Aorta (tissue), 5 donors: ENCODE measurements at regions not wholly inside any gene's neighbourhood (a gene's known extent, or its start where the extent isn't known, plus 50 kb on each side); places are given as distances from the start of the nearest gene placed in this dataset.

Experiments used
- ATAC-seq: fragments of 200-7000 bp; cut with Tn5 transposase; one replicate; pipeline ENCODE4 v1.9.1; 2022; ENCODE audit warnings: moderate library complexity; ENCODE audit not compliant: low FRiP score
- DNase-seq, 2 donors: peaks; one replicate each; pipeline ENCODE4 v3.0.0-alpha.2; 2020
- H3K27ac ChIP-seq, 2 donors: one replicate each; pipeline ENCODE4 v1.5.1; 2013; ENCODE audit warnings: low read length in 2 of 2, mild to moderate bottlenecking in 2 of 2, moderate library complexity in 2 of 2, control low read depth in 1 of 2, inconsistent platforms in 1 of 2, low read depth in 1 of 2
- H3K27me3 ChIP-seq, 2 donors: one replicate each; pipeline ENCODE4 v1.6.1; 2013; ENCODE audit warnings: control low read depth in 1 of 2, low read length in 1 of 2, mild to moderate bottlenecking in 1 of 2, moderate library complexity in 1 of 2; ENCODE audit not compliant: insufficient read depth in 2 of 2, control insufficient read depth in 1 of 2
- H3K36me3 ChIP-seq, 2 donors: one replicate each; pipeline ENCODE4 v1.6.1; 2013; ENCODE audit warnings: control low read depth in 1 of 2, low read length in 1 of 2, mild to moderate bottlenecking in 1 of 2; ENCODE audit not compliant: insufficient read depth in 2 of 2, control insufficient read depth in 1 of 2
- H3K4me1 ChIP-seq, 2 donors: one replicate each; pipeline ENCODE4 v1.6.1; 2013; ENCODE audit warnings: low read length in 2 of 2, control low read depth in 1 of 2, mild to moderate bottlenecking in 1 of 2, moderate library complexity in 1 of 2; ENCODE audit not compliant: insufficient read depth in 2 of 2, control insufficient read depth in 1 of 2
- H3K4me3 ChIP-seq, 2 donors: one replicate each; pipeline ENCODE4 v1.5.1; 2013; ENCODE audit warnings: low read length in 2 of 2, control low read depth in 1 of 2, mild to moderate bottlenecking in 1 of 2
- H3K9me3 ChIP-seq: one replicate; pipeline ENCODE4 v1.6.1; 2013; ENCODE audit warnings: mild to moderate bottlenecking, low read length; ENCODE audit not compliant: control insufficient read depth
- WGBS, 2 donors: extraction: QIAGEN DNeasy Blood & Tissue Kit; methylation state at CpG; one replicate each; pipeline ENCODE4 v1.1.7; 2013; 5-methylcytosine and 5-hydroxymethylcytosine counted together
- intact Hi-C, 2 donors: fragments of 100-400 bp; cut with DNase I; formaldehyde crosslinking; loops; one replicate each; pipeline versions ENCODE4 v1.14.2 to v1.15.0; 2022
- donor health status: healthy with polysubstance abuse.
- donor health status: Bipolar disorder and iron deficiency.
- donor health status: DM: no; HTN: no; CAD: no.
- donor health status: DM: no; HTN: no; CAD: no.
- donor health status: DM: yes; HTN: yes; CAD: no.

GRCh38 chr6:6395581-6396197 is 75.2 kb upstream of the F13A1 start:
- Histone ChIP-seq H3K4me3 (no peak overlapping the region), H3K4me1 (no peaks in the 10 kb centered on the region), H3K36me3 (no peaks in the 10 kb centered on the region), H3K9me3 (no peaks in the 10 kb centered on the region), H3K27ac (no peak overlapping the region), H3K27me3 (no peaks in the 10 kb centered on the region)
- ATAC-seq (no peak), DNase-seq (peak in 1 of 2 donors; percentile 57)
- WGBS, 2 donors, result 21 to 22% methylated on average over 5 of the region's 5 CpGs
- intact Hi-C loops, result no loop called here

- no peak overlapping the region for H3K27ac ChIP-seq
- no peaks in the 10 kb centered on the region for H3K36me3 ChIP-seq
- no peaks in the 10 kb centered on the region for H3K4me1 ChIP-seq
- no peak overlapping the region for H3K4me3 ChIP-seq
- no peaks in the 10 kb centered on the region for H3K27me3 ChIP-seq
- DNase-seq (no peak), ATAC-seq (no peak)
- H3K9me3 ChIP-seq, result no peaks in the 10 kb centered on the region
- WGBS, 2 donors, result 85 to 92% methylated on average over 5 of the region's 5 CpGs
- intact Hi-C loops, result no loop called here
These were observed 77.4 kb upstream of the F13A1 start for GRCh38 chr6:6397842-6398241.

- H3K9me3 ChIP-seq, result no peaks in the 10 kb centered on the region
- intact Hi-C loops, result no loop called here
- no peaks in the 10 kb centered on the region for H3K36me3 ChIP-seq
- no peak overlapping the region for H3K27ac ChIP-seq
- no peak overlapping the region for H3K4me3 ChIP-seq
- DNase-seq, result no peak
- ATAC-seq, result no peak
- H3K27me3 ChIP-seq, result no peaks in the 10 kb centered on the region
- WGBS, 2 donors, result 41 to 69% methylated on average over 2 of the region's 2 CpGs
- no peaks in the 10 kb centered on the region for H3K4me1 ChIP-seq
These were observed 79.1 kb upstream of the F13A1 start for GRCh38 chr6:6399568-6399967.

DNA sequence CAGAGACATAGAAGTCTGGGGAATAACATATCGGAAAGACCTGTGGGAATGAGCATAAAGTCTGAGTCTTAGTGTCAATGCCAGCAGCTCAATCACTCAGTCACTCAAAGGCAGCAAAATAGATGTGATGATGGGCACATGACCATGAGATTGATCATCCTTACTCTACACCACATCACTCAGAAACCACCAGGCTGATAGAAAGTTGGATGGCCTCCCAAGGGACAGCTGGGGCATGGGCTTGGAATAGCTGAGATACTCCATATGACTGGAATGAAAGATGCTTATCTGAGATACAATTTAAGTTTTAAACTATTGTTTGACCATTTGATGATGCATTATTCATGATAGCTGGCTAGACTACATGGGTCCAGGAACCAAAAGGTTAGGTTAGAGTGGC is 80.9 kb upstream of the F13A1 start:
- WGBS, 2 donors, result 96 to 97% methylated on average over 1 of the region's 1 CpG
- DNase-seq (no peak), ATAC-seq (no peak)
- Histone ChIP-seq H3K4me1 (no peaks in the 10 kb centered on the region), H3K27ac (no peak overlapping the region), H3K27me3 (no peaks in the 10 kb centered on the region), H3K36me3 (no peaks in the 10 kb centered on the region), H3K9me3 (no peaks in the 10 kb centered on the region), H3K4me3 (no peak overlapping the region)
- intact Hi-C loops, result no loop called here

DNA sequence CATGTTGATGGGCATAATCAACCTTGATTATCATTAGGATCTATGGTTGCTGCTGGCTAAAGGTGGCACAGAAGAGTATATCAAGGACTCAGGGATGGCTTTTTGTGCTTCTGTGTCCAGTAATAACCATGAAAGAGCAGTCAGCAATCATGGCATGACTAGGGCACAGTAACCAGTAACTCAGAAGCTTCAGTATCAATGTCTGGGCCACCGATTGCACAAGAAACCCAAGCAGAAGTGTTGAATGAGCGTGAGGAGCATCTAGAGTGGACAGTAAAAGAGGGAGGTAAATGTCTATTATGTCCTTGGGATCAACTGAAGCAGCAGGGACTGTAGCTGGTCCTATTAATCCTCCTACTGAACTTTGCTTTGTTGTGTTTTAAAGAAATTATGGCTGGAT is 81.5 kb upstream of the F13A1 start:
- no peak overlapping the region for H3K4me3 ChIP-seq
- ATAC-seq (no peak), DNase-seq (no peak)
- H3K4me1 ChIP-seq, result no peaks in the 10 kb centered on the region
- WGBS, 2 donors, result 93 to 97% methylated on average over 2 of the region's 2 CpGs
- intact Hi-C loops, result no loop called here
- no peaks in the 10 kb centered on the region for H3K36me3 ChIP-seq
- no peak overlapping the region for H3K27ac ChIP-seq
- no peaks in the 10 kb centered on the region for H3K27me3 ChIP-seq
- no peaks in the 10 kb centered on the region for H3K9me3 ChIP-seq

- Histone ChIP-seq H3K36me3 (no peaks in the 10 kb centered on the region), H3K27ac (no peak overlapping the region), H3K4me3 (no peak overlapping the region), H3K27me3 (no peaks in the 10 kb centered on the region), H3K4me1 (no peaks in the 10 kb centered on the region), H3K9me3 (no peaks in the 10 kb centered on the region)
- ATAC-seq (no peak), DNase-seq (no peak)
- intact Hi-C loops, result no loop called here
- 72 to 78% methylated on average over 6 of the region's 6 CpGs for WGBS, 2 donors
These were observed 82.1 kb upstream of the F13A1 start for GRCh38 chr6:6402591-6402990.

DNA sequence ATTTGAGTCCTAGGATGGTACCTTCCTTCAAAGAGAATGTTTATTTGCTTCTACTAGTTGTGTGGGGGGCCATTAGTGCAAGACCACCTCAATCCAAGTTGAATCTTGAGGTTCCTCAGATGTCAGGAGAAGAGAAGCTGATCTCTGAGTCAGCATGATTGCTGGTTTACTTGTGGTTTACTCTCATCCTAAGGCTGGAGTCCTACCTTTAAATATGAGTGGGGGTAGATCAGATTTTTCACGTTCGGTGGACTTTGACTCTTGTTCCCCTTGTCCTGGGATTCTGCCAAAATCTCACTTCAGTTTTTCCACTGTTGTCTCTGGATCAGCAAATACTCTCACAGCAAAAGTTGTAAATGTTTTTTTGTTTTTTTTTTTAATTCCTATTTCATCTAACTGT is 84.6 kb upstream of the F13A1 start:
- Histone ChIP-seq H3K9me3 (no peaks in the 10 kb centered on the region), H3K36me3 (no peaks in the 10 kb centered on the region), H3K27me3 (no peaks in the 10 kb centered on the region), H3K4me1 (no peaks in the 10 kb centered on the region), H3K27ac (no peak overlapping the region), H3K4me3 (no peak overlapping the region)
- intact Hi-C loops, result no loop called here
- no peak for ATAC-seq
- 4% methylated on average over 2 of the region's 2 CpGs for WGBS, 2 donors
- DNase-seq, result no peak

GRCh38 chr6:6405997-6406714 is 85.7 kb upstream of the F13A1 start:
- no peaks in the 10 kb centered on the region for H3K36me3 ChIP-seq
- no peaks in the 10 kb centered on the region for H3K9me3 ChIP-seq
- DNase-seq (no peak), ATAC-seq (peak; percentile 67)
- H3K4me1 ChIP-seq, result no peaks in the 10 kb centered on the region
- 94 to 96% methylated on average over 1 of the region's 1 CpG for WGBS, 2 donors
- no peak overlapping the region for H3K27ac ChIP-seq
- H3K27me3 ChIP-seq, result no peaks in the 10 kb centered on the region
- no peak overlapping the region for H3K4me3 ChIP-seq
- intact Hi-C loops, result no loop called here

DNA sequence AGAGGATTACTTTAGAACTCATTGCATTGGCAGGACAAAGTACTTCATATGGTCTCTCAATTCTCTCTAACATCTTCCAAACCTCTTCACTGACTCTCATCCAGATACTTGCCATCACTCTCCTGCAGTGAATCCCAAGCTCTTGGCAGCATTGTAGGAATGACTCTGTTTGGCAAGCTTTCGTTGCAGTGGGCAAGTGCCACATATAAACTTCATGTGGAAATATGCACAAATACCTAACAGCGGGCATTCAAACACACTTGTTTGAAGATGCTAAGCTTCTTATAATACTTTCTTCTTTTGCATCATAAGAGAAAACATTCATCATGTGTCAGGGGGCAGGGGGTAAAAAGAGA is 86.2 kb upstream of the F13A1 start:
- H3K4me1 ChIP-seq, result no peaks in the 10 kb centered on the region
- ATAC-seq, result no peak
- WGBS, 2 donors, result 24 to 25% methylated on average over 2 of the region's 2 CpGs
- no peaks in the 10 kb centered on the region for H3K36me3 ChIP-seq
- H3K27me3 ChIP-seq, result no peaks in the 10 kb centered on the region
- no peak for DNase-seq
- intact Hi-C loops, result no loop called here
- no peaks in the 10 kb centered on the region for H3K9me3 ChIP-seq
- H3K4me3 ChIP-seq, result no peak overlapping the region
- H3K27ac ChIP-seq, result no peak overlapping the region
